GM19193 (cell line): ENCODE measurements at regions not wholly inside any gene's neighbourhood (a gene's known extent, or its start where the extent isn't known, plus 50 kb on each side); places are given as distances from the start of the nearest gene placed in this dataset.

Experiments used
- POLR2A ChIP-seq: IDR thresholded peaks from 4 replicates; pipeline ENCODE4 v1.6.1; 2011; ENCODE audit not compliant: insufficient read depth, insufficient read length; ENCODE audit errors: extremely low read depth

DNA sequence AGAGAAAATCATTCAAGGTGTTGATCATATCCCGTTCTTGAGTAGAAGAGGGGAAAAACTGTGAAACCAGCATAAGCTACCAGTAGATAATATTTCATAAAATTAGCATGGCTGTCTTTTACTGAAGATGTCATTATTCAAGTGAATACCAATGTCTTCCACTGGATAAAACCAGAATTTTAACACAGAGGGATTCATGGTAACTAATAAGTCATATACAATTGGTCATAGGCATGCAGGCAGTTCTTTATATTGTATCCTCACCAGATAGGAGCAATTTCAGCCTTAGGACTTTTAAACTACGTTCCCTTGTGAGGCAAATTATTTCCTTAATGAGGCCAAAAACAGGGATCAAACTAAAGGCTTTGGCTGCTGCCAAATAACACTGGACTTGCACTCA is 202.3 kb upstream of the PITRM1 start:
- TF ChIP-seq POLR2A: no peak

DNA sequence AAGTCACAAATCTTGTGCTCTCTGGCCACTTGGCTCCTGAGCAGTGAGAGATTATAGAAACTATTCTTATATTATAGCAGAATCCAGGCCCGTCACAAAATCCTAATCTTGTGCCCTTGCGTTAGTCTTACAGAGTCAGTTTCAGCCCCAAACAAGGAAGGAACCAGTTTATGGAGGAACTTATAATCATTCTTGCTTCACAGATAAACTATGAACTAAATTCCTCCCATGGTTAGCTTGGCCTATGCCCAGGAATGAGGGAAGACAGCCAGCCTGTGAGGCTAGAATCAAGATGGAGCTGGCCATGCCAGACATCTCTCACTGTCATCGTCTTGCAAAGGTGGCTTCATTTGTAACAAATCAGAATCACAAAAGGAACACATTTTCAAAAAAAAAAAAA is 199.7 kb upstream of the PITRM1 start:
- no peak for TF ChIP-seq POLR2A

DNA sequence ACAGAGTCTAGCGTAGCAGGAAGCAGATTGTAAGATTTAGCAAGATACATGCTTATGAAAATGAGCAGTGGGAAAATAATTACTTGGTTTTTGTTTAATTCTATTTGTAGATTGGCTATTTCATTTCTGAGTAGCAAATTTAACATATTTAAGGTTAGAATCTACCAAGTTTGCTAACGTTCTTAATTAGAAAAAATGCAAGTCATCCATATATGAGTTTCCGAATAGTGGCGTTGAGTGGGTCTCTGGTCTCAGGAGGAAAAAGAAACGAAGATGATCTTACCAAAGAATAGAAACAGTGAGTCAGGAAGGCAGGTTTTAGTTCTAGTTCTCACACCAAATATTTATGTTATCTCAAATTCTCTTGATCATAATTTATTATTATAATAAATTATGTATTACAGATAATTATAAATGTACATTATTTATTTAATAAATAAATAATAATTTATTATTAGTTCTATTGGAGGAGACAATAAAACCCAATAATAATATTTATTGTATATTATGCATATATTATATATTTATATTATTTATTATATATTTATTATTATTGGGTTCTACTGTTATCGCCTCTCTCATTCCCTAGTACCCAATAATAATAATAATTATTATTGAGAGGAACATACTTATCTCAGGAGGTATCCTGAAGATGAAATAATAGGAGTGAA is 194.3 kb upstream of the PITRM1 start:
- TF ChIP-seq POLR2A: no peak

DNA sequence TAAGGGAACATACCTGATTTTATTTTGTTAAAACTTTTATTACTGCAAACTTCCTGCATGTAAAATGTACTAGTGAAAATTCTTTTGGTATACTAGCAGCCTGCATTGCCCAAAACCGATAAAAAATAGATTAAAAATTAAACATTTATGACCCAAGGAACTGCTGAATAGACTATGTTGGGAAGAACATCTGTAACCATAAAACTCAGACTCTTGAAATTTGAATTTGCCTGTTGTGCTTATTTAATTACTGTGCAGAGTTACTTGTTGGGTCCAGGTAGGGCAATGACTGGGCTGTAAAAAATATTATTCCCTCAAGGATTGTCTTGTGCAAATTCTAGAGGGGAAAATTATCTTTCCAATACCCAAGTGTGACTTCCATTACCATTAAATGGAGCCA is 193.5 kb upstream of the PITRM1 start:
- TF ChIP-seq POLR2A: no peak

DNA sequence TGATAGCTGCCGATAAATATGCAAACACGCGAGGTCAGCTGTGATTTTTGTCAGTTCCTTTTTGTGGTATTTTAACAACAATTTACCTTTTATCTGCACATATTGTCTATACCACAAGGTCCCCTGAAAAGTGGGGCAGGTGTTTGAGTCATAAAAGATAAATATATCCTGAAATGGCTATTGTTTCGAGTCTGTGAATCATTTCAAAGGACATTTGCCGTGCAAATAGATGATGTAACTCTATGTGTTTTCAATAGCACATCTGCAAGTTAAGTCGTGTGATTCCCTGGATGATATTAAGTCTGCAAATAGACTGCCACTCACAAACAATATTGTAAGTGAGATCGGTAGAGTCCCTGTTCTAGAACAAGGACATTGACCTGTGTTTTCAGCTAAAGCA is 193.0 kb upstream of the PITRM1 start:
- TF ChIP-seq POLR2A: no peak

DNA sequence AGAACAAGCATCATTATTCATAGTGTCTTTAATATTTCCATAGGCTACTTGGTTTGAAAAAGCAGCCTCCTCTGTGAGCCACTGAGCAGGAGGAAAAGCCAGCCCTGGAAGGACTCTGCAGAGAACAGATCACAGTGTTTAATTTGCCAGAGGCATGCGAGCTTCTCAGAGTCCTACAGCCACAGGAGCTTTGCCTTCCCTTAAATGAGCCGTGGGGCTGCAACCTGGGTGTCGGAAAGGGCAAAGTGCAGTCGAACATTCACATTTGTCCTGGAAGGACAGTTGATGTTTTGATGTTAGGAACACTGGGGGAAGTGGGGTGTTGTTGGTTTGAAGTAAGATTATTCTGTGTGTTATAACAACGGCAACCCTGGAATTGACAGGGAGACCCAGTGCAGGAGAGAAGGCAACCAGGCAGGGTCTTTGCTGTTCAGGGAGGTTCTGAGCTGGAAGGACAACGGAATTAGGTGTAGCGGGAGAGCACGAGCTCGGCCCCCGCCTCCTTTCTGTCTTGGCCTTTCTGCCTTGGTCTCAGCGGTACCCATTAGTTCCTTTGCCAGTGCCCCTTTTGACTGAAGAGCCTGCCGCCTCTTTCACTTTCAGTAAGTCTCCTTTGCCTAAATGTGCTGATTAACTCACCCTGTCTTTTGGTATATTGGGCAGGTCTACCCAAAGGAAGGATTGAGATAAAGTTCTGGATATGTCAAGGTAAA is 192.3 kb upstream of the PITRM1 start:
- no peak for TF ChIP-seq POLR2A

DNA sequence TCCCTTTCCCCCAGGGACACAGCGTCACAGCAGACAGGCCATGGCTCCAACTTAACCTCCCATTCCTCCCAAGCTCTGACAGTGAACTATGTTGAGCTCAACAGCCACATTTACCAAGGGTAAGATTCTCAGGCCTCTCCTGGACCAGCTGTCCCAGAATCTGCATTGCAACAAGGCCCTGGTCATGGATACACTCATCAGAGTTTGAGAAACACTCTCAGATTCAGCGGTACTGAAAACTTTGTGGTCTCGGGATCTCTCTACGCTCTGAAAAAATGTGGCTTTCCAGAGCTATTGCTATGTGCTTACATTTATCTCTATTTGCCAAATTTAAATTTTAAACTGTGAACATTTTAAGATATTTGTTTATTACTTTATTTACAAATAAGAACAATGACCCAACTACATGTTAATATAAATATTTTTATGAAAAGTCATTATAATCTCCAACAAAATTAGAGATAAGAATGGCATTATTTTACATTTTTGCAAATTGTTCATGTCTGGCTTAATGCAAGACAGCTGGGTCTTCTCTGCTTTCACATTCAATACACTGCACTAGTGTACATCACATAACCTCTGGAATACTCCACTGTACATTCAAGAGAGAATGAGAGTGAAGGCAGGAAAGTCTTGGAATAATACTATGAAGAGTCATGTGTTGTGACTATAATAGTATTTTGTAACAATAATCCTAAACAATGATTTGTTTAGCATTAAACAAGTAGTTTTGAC is 190.9 kb upstream of the PITRM1 start:
- no peak for TF ChIP-seq POLR2A

DNA sequence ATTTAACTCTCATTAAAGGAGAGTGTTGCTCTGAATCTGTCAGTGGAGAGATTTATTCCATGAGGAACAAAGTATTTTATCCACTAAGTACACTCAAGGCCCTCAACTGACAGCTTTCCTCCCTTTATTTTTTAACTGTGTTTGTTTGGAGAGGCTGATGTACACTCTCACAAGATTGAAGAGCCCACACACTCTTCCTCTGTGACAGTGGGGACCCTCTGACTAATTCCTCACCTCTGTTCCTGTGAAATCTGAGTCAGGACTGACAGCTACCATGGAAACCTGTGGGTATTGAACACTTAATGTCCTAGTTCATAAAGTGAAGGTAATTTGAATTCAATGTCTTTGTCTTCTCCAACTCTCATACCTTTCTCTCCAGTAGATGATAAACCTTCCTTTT is 189.8 kb upstream of the PITRM1 start:
- no peak for TF ChIP-seq POLR2A

DNA sequence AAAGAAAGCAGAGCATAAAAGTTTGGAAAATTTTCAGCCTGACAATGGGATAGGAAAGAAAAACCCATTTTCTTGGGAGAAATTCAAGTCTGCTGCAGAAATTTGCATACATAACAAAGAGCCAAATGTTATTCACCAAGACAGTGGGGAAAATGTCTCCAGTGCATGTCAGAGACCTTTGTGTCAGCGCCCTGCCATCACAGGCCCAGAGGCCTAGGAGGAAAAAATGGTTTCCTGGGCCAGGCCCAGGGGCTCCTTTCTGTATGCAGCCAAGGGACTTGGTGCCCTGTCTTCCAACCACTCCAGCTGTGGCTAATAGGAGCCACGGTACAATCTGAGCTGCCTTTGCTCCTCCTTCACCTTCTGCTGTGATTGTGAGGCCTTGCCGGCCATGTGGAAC is 189.1 kb upstream of the PITRM1 start:
- TF ChIP-seq POLR2A: no peak

DNA sequence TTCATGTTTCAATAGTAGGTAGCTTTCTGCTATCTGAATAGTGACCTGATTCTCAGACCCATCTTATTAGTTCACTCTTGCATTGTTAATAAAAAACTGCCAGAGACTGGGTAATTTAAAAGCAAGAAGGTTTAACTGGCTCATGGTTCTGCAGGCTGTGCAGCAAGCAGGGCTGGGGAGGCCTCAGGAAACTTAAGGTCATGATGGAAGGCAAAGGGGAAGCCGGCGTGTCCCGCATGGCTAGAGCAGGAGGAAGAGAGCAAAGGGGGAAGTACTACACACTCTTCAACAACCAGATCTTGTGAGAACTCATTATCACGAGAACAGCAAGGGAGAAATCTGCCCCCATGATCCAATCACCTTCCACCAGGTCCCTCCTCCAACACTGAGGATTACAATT is 185.2 kb upstream of the PITRM1 start:
- TF ChIP-seq POLR2A: no peak

DNA sequence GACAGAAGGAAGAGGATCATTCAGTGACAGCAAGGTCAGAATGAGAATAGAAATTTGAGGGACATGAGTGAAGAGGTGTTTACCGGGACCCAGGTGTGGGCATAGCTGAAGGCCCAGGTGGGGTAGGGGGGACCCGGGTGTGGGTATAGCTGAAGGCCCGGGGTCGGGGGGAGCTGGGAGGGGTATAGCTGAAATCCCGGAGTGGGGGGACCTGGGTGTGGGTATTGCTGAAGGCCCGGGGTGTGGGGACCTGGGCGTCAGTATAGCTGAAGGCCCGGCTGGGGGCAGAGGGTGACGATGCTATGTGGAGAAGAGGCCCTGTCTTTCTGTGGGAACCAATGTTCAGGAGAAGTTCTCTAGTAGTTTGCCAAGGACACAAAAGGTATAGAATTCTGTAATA is 183.0 kb upstream of the PITRM1 start:
- no peak for TF ChIP-seq POLR2A

DNA sequence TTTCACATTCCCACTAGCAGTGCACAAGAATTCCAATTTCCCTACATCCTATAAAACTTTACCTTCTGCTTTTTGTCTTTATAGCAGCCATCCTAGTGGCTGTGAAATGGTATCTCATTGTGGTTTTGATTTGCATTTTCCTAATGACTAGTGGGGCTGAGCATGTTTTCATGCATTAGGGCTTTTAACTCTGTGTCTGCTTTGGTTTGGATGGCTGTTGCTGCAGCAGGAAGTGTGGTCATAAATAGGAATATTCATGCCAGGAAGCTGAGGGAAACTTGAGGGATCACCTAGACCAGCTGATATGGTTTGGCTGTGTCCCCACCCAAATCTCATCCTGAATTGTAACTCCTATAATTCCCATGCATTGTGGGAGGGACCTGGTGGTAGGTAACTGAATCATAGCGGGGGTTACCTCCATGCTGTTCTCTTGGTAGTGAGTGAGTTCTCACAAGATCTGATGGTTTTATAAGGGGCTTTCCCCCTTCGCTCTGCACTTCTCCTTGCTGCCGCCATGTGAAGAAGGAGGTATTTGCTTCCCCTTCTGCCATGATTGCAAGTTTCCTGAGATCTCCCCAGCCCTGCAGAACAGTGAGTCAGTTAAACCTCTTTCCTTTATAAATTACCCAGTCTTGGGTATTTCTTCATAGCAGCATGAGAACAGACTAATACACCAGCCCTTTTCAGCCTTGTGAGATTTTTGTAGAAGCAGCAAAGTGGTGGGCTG is 181.8 kb upstream of the PITRM1 start:
- no peak for TF ChIP-seq POLR2A

DNA sequence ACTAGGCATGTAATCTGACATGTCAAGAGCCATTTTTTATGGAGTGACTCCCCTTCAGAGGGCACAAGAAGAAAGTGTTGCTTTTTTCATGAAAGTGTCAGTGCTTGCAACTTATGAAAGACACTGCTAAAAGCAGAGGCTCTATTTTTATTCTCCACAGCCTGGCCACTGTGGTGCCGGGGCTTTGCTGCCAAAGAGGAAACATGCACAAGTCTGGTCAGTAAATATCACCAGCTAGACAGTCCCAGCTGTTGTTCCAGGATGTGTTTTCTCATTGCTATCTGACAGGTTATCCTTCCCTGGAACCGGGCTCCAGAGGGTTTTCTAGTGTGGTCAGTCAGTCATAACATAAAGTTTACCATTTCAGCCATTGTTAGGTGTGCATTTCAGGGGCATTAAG is 180.7 kb upstream of the PITRM1 start:
- TF ChIP-seq POLR2A: no peak

DNA sequence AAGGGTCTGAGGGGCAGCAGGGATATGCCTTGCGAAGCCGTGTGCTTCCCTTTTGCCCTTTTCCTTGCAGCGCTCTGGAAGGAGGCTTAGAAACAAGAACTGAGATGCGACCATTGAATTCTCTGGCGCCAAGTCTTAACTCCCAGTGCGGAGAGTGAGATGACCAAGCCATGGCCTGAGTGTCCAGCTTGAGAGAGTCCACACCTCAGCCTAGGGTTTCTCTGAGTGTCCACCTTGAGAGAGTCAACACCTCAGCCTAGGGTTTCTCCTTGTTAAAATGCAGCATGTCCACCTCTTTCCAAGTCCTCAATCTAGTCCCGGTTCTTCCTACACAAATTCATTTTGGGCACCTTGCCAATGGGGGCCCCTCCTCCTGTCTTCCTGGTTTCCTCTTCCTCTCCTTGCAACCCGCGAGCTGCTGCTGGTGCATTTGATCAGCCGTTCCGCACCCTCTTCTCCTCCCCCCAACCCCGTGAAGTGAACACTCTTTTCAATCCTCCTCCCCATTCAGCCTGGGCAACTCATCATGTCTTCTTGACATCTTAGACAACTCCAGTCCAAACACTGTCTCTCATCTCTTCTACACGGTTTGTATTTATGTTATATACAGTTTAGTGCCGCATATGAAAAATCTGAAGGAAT is 178.2 kb upstream of the PITRM1 start:
- TF ChIP-seq POLR2A: no peak

DNA sequence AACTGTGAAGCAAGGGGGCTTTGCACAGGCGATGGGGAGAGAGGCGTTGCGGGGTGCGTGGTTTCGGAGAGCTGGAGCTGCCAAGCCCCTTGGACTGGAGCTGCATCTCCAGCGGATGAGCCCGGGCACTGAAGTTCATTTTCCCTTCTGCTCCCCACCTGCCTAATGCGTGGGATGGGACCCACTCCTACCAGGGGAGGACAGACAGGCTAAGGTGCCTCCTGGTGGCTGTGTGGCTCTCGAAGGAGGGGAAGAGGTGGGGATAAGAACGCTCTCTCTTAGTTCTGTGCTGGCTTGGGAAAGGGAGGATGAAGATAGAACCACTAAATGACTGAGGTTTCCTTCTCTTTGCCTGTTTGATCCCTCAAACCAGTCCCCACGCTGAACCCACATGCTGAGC is 177.6 kb upstream of the PITRM1 start:
- no peak for TF ChIP-seq POLR2A

DNA sequence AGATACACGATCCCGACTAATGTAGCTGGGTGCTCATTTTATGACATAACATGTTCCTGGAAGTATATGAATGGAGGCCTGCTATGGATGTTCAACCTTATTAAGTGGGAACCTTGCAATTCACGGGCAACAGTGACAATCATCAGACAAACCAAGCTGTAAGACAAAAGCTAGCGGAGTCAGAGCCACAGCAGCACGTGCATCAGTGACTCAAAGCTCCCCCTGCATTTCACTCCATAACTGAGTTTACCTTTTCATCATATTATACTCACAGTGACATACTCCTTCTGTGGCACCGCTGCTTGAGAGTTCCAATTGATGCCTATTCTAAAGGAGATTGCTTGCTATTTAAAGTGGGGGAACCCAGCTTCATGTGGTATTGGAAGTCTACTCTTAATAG is 176.0 kb upstream of the PITRM1 start:
- no peak for TF ChIP-seq POLR2A
